Middle frontal gyrus (tissue), 1 donor: ENCODE measurements at regions not wholly inside any gene's neighbourhood (a gene's known extent, or its start where the extent isn't known, plus 50 kb on each side); places are given as distances from the start of the nearest gene placed in this dataset.
"Not testable (repeated sequence)": the region's sequence is repeated elsewhere in the genome, so short reads cannot be mapped to it uniquely, and the experiment has no call there.

Experiments used
- DNase-seq: peaks from one replicate; pipeline ENCODE4 v3.0.0-alpha.2; 2015; ENCODE audit warnings: low spot score; ENCODE audit errors: extremely low spot score

DNA sequence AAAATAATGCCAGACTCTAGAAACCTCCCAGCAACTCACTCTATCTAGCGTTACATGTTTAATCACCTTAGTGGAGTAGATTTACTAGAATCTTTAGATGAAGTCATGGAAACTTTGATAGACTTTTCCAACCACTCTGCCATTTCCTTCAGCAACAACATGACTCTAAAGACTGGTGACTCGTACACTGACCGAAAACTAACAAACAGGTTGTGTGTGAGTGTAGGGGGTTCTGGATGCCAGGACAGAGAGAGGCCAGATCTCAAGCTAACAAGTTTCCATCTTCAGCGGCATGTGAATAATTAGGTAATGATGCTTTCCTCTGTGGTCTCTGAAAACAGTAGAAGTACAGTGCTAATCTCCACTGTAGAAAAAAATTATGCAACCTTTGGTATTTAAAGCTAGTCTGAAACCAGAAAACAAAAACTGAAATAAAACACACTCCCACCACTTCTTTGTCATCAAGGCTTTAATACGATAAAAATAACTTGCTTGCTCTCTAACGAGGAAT lies 286.4 kb downstream of the PRDM5 start:
- no peak for DNase-seq

- no peak for DNase-seq
Measured at GRCh38 chr4:120633810-120634209, 288.7 kb downstream of the PRDM5 start.

GRCh38 chr4:120630427-120630826 lies 292.1 kb downstream of the PRDM5 start:
- no peak for DNase-seq

DNA sequence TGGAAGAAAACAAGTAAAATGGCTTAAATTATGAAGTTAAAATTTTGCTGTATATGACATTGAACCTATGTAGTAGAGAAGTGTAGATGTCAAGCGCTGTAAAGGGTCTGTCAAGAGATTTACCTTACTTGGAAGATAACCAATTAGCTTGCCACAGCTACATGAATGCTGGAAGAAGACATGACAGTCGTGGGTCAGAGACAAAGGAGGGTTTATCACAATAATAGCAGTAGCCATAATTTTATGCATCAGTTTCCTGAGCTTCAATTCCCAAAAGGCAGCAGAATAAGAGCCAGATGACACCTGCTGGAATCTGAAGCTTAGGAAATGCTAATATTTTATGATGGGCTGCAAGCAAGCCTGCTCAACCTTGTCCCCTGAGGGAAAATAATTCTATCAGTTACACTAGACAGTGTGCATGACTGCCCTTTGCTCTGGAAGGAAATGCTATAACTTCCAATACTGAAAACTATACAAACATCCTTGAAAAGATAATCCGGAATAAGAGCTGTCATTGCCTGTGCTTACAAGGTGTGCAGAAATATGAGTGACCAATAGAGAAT lies 292.9 kb downstream of the PRDM5 start:
- DNase-seq: no peak

- no peak for DNase-seq
Measured at GRCh38 chr4:120622601-120623000, 299.9 kb downstream of the PRDM5 start.

DNA sequence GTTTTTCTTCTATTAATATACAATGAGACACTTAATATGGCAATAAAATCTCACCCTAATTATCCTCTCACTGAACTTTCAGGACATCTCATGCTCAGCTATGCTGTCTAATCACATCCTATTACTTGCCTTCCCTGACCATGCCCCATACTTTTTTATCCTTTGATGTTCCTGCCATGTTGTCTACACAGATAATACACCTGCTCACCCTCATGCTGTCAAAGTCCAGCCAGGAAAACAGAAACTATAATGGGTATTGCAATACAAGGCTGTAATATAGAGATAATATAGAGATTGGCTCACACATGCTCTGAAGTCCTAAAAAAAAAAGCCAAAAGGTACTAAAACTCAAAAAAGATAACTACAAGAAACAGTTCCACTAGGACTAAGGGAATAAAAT lies 305.4 kb downstream of the PRDM5 start:
- no peak for DNase-seq

DNA sequence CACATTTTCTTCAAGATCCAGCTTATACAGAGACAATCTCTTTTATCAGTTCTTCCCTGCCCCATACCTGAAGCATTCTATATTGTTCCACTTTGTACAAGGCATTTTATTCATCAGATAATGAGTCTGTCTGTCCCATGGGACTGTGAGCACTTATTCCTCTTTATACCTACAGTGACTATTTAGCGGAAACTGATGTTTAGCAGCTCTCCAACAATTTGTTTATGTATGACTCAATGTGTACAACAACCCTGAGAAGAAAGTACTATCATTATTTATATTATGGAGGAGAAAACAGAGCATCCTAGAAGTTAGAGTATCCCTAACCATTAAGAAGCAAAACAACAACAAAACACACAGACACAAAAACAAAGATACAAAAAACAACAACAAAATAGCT lies 306.5 kb downstream of the PRDM5 start:
- no peak for DNase-seq

DNA sequence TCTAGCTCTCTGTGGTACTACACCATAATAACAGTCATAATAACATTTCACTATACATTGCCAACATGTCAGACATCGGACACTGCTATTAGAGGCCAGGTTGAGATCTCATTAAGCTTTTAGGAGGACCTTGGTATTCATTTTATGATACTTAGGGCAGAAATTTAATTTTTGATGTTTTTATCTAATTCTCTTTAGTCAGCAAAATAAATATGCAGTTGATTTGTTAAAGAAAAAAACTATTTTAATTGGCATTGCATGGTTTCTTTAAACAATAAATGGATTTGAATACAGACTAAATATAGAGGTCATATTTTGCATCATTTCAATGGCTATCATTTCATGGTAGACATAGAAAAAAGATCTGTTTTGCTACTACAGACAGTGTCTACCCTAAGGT lies 308.7 kb downstream of the PRDM5 start:
- DNase-seq: no peak

DNA sequence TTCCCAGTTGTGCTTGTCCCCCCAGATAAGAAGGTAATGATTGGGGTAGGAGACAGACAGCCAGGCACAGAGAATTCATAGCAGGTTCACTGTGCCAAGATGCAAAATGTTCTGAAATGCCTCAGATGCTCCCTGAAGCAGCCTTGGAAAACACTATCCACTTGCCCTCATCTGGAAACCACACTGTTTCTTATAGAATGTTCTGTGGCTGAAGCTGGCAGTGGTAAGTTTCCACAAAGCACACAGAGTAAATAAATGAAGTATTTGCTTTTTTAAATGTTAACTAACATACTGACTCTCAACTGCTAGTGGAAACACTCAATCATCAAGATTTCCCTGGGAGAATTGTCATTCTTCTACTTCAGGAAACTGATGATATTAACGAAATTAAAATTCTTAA lies 311.4 kb downstream of the PRDM5 start:
- no peak for DNase-seq

DNA sequence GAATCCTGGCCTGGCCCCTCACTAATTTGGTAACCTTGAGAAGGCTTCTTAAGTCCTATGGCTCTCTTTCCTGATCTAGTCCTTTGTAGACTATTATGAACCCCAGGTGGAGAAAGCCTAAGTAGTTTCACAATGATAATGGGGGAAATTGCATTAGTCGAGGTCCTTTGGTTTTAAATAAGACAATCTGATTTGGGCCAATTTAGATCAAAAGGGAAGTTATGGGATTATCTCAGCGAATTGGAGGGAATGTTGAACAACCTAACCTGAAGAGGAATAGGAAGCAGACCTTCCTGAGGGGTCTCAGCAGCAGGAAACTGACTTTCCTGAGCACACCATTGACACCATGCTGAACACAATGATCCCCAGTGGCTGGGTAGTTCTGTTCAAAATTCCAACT lies 331.5 kb downstream of the PRDM5 start:
- DNase-seq: no peak

DNA sequence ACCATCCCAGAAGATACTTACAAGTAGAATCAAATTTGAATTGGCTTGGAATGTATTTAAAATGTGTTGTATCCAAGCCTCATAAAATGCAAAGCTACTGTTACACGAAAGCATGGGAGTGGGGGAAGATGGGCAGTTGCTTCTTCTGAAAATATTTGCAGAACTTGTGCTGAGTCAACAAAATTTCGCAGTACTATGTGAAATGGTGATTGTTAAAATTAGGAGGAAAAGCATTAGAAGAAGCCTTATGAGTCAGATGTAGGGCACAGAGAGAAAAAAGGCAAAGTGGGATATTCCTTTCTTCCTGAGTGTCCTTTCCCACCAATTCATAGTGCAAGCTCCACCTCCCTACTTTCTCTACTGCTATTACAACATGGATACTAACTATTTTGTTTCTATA lies 332.7 kb downstream of the PRDM5 start:
- DNase-seq: no peak

- DNase-seq: no peak
Measured at GRCh38 chr4:120568731-120569130, 353.8 kb downstream of the PRDM5 start.

GRCh38 chr4:120561648-120562047 lies 360.9 kb downstream of the PRDM5 start:
- no peak for DNase-seq

DNA sequence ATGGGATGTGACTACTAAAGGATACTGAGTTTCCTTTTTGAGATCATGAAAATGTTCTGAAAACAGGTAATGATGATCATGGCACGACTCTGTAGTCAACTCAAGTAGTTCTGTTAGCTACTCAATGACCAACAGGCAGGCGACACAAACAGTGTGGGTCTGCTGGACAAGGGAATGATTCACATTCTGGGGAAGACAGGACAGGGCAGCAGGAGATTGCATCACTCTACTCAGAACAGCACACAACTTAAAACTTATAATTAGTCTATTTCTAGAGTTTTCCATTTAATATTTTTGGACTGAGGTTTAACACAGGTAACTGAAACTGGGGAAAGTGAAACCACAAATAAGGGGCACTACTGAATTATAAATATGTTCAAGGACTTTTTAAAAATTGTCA lies 365.2 kb downstream of the PRDM5 start:
- DNase-seq: no peak

- no peak for DNase-seq
Measured at GRCh38 chr4:120555058-120555457, 367.5 kb downstream of the PRDM5 start.

- DNase-seq: no peak
Measured at GRCh38 chr4:120554086-120554485, 368.4 kb downstream of the PRDM5 start.

DNA sequence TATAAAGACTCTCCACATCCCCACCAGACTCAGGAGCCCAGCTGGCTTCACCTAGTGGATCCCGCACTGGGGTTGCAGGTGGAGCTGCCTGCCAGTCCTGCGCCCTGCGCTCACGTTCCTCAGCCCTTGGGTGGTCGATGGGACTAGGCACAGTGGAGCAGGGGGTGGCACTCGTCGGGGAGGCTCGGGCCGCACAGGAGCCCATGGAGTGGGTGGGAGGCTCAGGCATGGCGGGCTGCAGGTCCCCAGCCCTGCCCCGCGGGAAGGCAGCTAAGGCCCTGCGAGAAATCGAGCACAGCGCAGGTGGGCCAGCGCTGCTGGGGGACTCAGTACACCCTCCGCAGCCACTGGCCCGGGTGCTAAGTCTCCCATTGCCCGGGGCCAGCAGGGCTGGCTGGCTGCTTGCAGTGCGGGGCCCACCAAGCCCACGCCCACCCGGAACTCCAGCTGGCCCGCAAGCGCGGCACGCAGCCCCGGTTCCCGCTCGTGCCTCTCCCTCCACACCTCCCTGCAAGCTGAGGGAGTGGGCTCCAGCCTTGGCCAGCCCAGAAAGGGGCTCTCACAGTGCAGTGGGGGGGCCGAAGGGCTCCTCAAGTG lies 371.8 kb downstream of the PRDM5 start:
- DNase-seq: not testable (repeated sequence)

- no peak for DNase-seq
Measured at GRCh38 chr4:120549011-120549570, 373.4 kb downstream of the PRDM5 start.

DNA sequence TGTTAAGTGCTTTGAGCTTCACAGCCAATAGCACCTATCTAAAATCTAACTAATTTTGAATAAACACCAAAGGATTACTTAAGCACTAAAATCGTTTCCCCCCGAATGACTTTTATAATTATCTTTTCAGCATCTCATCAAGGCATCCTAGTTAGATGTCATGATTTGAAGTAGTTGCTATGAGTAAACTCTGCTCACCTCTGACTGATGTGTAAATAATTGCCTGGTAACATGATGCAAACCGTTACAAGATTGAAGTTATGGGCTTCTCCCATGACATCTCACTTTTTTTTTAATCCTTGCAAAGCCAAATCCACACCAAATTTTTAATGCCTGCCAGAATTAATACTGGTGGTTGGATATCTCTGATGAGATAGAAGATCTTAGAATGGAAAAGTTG lies 377.1 kb downstream of the PRDM5 start:
- no peak for DNase-seq

DNA sequence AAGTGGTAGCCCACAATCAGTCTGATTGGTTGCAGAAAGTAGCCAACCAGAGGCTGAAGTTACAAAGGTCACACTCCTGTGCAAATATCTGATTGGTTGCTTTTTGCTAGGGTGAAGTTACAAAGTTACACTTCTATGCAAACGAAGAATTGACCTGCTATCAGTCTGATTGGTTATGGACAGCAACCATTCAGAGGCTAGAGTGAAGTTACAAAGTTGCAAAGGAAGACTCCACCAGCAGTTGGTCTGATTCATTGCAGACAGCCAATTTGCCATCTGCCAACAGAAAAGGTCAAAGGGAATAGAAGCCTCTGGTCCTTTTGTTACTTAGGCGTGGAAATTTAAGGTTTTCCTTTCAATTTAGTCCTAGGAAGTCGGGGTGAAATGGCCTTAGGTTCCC lies 377.7 kb downstream of the PRDM5 start:
- no peak for DNase-seq

GRCh38 chr4:120540625-120541024 lies 381.9 kb downstream of the PRDM5 start:
- DNase-seq: no peak

DNA sequence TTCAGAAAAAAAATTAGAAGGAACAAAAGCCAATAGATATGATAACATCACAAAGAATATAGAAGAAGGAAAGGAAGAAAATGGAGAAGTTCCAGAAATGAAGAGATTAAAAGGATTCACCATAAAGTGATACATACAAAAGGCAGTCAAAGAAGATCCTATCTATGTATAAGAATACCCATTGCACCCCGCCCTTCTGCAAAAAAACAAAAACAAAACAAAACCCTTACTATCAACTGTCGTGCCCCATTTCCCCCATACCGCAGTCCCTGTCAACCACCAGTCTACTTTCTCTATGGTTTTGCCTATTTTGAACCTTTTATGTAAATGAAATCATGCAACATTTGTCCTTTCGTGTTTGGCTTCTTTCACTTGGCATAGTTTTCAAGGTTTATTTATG lies 385.6 kb downstream of the PRDM5 start:
- DNase-seq: no peak

DNA sequence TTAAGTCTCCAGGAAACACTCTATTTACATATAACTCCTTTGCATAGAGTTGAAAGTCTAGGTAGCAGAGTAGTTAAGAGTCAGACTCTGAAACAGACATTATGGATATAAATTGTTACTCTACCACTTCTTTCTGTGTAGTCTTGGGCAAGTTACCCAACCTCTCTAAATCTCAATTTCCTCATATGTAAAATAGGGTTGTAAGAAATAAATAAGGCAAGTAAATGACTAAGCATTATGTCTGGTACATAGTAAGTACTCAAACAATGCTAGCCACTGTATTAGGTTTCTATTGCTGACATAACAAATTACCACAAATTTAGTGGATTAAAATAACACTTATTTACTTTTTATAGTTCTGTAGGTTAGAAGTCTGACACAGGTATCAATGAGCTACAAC lies 394.1 kb downstream of the PRDM5 start:
- no peak for DNase-seq
